HG03442 (cell line): ENCODE measurements at regions not wholly inside any gene's neighbourhood (a gene's known extent, or its start where the extent isn't known, plus 50 kb on each side); places are given as distances from the start of the nearest gene placed in this dataset.

Experiments
- ATAC-seq: cut with Tn5 transposase; IDR thresholded peaks from one replicate; pipeline ENCODE4 v1.9.1; 2021; ENCODE audit warnings: mild to moderate bottlenecking, moderate library complexity; ENCODE audit not compliant: unreplicated experiment

GRCh38 chr18:43213816-43214215, 63.5 kb downstream of the SYT4 start:
- ATAC-seq: no peak

DNA sequence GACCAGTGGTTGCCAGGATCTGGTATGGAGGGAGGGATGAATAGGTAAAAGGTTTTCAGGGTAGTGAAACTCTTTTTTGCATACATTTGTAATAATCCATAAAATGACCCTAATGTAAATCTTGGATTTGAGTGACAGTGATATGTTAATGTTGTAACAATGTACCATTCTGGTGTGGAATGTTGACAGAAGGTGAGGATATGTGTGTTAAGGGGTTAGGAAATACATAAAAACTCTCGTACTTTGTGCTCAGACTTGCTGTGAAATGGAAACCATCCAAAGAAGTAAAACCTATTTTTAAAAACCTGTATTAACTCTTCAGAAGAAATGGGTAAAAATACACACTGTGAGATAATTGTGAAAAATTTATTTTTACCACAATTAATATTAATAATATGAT, 66.2 kb downstream of the SYT4 start:
- no peak for ATAC-seq

- no peak for ATAC-seq
Observed at GRCh38 chr18:43195421-43195820, 79.9 kb upstream of the RIT2 start.

DNA sequence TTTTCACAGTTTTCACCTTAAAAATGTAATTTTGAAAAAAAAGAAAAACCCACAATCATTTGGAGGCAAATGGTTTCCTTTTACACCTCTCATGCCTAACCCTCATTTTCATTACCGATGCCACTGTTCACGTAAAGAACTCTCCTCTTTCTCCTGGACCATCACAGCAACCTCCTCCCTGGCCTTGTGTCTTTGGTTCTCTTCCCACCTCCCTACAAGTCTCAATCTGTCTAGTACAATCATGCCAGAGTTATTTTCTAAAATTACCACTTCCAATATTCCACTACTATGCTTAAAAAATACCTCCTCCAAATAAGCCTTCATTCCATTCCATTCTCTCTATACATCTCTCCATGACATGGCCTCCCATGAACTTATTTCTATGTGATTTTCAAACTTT, 77.9 kb upstream of the RIT2 start:
- no peak for ATAC-seq

- ATAC-seq: peak; percentile 80
Observed at GRCh38 chr18:43192408-43192807, 76.9 kb upstream of the RIT2 start.

- no peak for ATAC-seq
Observed at GRCh38 chr18:43181711-43182110, 66.2 kb upstream of the RIT2 start.

DNA sequence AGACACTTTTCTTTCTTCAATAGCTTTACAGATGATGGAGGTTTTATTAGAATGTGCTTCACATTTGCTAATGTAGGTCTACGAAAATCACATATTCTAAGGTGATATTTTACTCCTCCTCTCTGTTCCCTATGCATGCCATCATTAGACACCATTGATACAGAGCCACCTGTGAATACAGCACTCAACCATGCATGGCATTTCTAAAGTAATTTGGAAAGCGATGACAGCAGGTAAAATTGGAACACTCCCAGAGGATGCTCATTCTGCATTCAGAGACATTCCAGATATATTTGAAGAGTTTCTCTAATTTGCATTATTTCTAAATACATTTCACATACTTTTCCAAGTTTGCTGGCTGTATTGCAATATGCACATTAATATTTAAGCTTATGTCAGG, 65.3 kb upstream of the RIT2 start:
- no peak for ATAC-seq

DNA sequence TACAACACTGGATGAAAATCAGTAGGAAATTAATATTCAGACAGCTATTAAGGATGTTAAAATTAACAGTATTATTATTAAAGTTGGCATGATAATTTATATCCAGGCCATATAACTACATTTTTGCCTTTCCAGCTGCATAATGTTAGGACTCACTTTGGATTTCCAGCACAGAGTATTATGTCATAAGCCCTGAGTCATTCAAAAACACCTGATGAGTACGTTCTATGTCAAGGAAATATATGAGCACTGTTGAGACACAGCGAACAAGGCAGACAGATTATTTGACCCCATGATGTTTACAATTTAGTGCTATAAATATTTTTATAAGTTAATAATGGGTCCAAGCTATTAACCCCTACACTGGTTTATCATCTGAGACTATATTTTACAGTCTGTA, 59.8 kb upstream of the RIT2 start:
- no peak for ATAC-seq

DNA sequence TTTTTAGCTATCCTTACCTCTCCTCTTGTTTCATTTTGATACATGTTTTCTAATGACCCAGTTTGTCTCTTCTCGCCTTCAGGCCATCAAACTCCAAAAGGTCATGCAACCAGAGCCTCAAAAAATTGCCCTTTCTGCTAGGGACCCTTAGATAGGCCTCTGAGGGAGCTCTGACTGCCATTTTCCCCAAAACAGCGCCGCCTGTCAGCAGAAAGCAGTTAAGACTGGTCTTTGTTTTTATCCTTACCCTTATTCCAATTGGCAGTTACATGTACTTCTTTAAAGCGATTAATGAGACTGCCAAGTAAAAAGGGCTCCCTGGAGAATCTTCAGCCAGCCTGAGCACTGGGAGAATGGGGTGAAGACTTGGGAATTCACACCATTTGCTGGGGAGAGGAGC, 55.1 kb upstream of the RIT2 start:
- ATAC-seq: no peak
